Colonic mucosa (tissue), 4 donors: ENCODE measurements at regions not wholly inside any gene's neighbourhood (a gene's known extent, or its start where the extent isn't known, plus 50 kb on each side); places are given as distances from the start of the nearest gene placed in this dataset.

Source experiments
- DNase-seq: peaks from one replicate; pipeline ENCODE4 v3.0.0-alpha.2; 2020
- H3K27ac ChIP-seq: fragments of 200-600 bp; one replicate; pipeline ENCODE4 v1.8.0; 2021
- H3K27me3 ChIP-seq: fragments of 200-600 bp; one replicate; pipeline ENCODE4 v1.8.0; 2021
- H3K36me3 ChIP-seq: fragments of 200-600 bp; one replicate; pipeline ENCODE4 v1.8.0; 2021
- H3K4me1 ChIP-seq: fragments of 200-600 bp; one replicate; pipeline ENCODE4 v1.8.0; 2021; ENCODE audit warnings: mild to moderate bottlenecking
- H3K4me3 ChIP-seq: fragments of 200-600 bp; one replicate; pipeline ENCODE4 v1.8.0; 2021
- H3K9ac ChIP-seq, 2 donors: one replicate each; pipeline ENCODE4 v1.7.0; 2013; ENCODE audit warnings: control low read depth in 2 of 2, low read depth in 2 of 2, low read length in 2 of 2
- H3K9me3 ChIP-seq: fragments of 200-600 bp; one replicate; pipeline ENCODE4 v1.8.0; 2021
- intact Hi-C: fragments of 100-400 bp; cut with DNase I; formaldehyde crosslinking; loops from one replicate; pipeline ENCODE4 v1.14.1; 2022
- TF ChIP-seq, protein P1 (sequence below): fragments of 200-600 bp; IDR thresholded peaks from one replicate; pipeline ENCODE4 v1.8.0; 2022; ENCODE audit warnings: antibody characterized with exemption, mild to moderate bottlenecking
- donor health status: healthy.
- donor health status: DM: no; HTN: no; CAD: no.
- donor health status: DM: no; HTN: no; CAD: no.

DNA sequence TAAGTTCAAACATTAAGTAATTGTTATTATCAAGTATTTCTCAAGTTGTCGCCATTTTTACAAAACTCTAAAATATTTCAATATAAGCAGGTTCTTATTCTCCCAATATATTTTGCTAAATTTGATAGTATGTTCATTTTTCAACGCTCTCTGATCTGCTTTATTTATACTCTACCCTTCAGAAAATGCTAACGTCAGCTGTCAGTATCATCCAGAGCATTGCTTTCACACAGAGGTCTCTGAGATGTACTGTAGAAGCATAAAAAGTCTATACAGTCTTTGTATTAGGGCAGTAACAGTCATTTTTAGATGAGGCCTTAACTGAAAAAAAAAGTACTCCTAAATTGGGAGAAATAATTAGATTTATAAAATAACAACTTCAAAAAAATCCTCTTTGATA is 533.1 kb upstream of the LRFN5 start:
- Histone ChIP-seq H3K4me3 (no peak overlapping the region), H3K27me3 (no peaks in the 10 kb centered on the region), H3K4me1 (no peaks in the 10 kb centered on the region), H3K9ac (no peak overlapping the region), H3K36me3 (no peaks in the 10 kb centered on the region), H3K27ac (no peak overlapping the region), H3K9me3 (no peaks in the 10 kb centered on the region)
- TF ChIP-seq, protein P1, sequence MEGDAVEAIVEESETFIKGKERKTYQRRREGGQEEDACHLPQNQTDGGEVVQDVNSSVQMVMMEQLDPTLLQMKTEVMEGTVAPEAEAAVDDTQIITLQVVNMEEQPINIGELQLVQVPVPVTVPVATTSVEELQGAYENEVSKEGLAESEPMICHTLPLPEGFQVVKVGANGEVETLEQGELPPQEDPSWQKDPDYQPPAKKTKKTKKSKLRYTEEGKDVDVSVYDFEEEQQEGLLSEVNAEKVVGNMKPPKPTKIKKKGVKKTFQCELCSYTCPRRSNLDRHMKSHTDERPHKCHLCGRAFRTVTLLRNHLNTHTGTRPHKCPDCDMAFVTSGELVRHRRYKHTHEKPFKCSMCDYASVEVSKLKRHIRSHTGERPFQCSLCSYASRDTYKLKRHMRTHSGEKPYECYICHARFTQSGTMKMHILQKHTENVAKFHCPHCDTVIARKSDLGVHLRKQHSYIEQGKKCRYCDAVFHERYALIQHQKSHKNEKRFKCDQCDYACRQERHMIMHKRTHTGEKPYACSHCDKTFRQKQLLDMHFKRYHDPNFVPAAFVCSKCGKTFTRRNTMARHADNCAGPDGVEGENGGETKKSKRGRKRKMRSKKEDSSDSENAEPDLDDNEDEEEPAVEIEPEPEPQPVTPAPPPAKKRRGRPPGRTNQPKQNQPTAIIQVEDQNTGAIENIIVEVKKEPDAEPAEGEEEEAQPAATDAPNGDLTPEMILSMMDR, result no peak
- intact Hi-C loops, result no loop called here
- no peak for DNase-seq

DNA sequence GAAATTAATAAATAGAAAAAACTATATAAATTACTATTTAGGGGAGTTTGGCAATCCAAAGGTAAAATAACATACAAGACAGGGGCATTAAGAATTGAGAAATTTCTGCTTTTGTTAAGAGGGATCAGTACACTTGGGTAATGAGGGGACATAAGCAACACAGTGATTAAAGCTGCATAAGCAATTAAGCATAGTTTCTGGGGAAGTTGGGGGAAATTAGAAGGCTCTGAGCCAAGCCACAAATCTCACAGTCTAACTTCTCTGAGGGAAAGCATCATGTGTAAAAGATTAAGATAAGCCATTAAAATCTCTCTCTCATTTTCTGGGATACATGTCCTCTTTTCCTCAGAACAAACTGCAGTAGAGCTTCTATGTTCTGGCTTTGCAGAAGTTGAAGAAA is 533.9 kb upstream of the LRFN5 start:
- DNase-seq, result no peak
- intact Hi-C loops, result no loop called here
- Histone ChIP-seq H3K4me1 (no peaks in the 10 kb centered on the region), H3K27me3 (no peaks in the 10 kb centered on the region), H3K36me3 (no peaks in the 10 kb centered on the region), H3K4me3 (no peak overlapping the region), H3K9ac (no peak overlapping the region), H3K9me3 (no peaks in the 10 kb centered on the region), H3K27ac (no peak overlapping the region)
- TF ChIP-seq, protein P1, result no peak

DNA sequence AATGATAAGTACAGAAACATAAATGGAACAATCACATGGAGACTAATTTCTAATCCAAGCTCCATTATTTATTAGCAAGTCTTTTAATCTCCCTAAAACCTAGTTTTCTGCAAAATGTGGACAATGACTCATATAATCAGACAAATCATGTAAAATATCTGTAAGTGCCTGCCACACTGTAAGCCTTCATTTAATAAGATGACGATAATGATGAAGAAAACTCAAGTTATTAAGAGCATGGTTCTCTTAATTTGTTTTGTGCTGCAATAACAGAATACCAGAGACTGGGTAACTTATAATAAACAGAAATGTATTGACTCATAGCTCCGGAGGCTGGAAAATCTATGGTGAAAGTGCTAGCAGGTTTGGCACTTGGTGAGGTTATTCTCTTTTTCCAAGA is 535.3 kb upstream of the LRFN5 start:
- DNase-seq, result no peak
- Histone ChIP-seq H3K9ac (no peak overlapping the region), H3K27ac (no peak overlapping the region), H3K27me3 (no peaks in the 10 kb centered on the region), H3K36me3 (no peaks in the 10 kb centered on the region), H3K4me3 (no peak overlapping the region), H3K4me1 (no peaks in the 10 kb centered on the region), H3K9me3 (no peaks in the 10 kb centered on the region)
- intact Hi-C loops, result no loop called here
- TF ChIP-seq, protein P1, result no peak

- intact Hi-C loops, result no loop called here
- H3K9ac ChIP-seq, result no peak overlapping the region
- H3K4me1 ChIP-seq, result no peaks in the 10 kb centered on the region
- H3K9me3 ChIP-seq, result no peaks in the 10 kb centered on the region
- no peak overlapping the region for H3K27ac ChIP-seq
- TF ChIP-seq, protein P1, result no peak
- H3K4me3 ChIP-seq, result no peak overlapping the region
- DNase-seq, result no peak
- no peaks in the 10 kb centered on the region for H3K27me3 ChIP-seq
- H3K36me3 ChIP-seq, result no peaks in the 10 kb centered on the region
These were observed 543.9 kb upstream of the LRFN5 start for GRCh38 chr14:41062826-41063225.

GRCh38 chr14:41055589-41055988 is 551.1 kb upstream of the LRFN5 start:
- intact Hi-C loops, result no loop called here
- Histone ChIP-seq H3K4me1 (no peaks in the 10 kb centered on the region), H3K27ac (no peak overlapping the region), H3K27me3 (no peaks in the 10 kb centered on the region), H3K9me3 (no peaks in the 10 kb centered on the region), H3K36me3 (no peaks in the 10 kb centered on the region), H3K4me3 (no peak overlapping the region), H3K9ac (no peak overlapping the region)
- no peak for DNase-seq
- TF ChIP-seq, protein P1, result no peak

DNA sequence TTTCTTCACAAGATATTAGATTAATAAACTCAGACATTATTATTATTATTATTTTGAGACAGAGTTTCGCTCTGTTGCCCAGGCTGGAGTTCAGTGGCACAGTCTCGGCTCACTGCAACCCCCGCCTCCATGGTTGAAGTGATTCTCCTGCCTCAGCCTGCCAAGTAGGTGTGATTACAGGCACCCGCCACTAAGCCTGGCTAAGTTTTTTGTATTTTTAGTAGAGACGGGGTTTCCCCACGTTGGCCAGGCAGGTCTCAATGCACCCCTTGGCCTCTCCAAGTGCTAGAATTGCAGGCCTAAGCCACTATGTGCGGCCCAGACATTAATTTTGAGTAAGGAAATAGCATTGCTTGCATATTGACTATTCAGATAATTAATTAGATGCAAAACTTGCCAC is 554.9 kb upstream of the LRFN5 start:
- Histone ChIP-seq H3K9ac (no peak overlapping the region), H3K27ac (no peak overlapping the region), H3K27me3 (no peaks in the 10 kb centered on the region), H3K4me3 (no peak overlapping the region), H3K36me3 (no peaks in the 10 kb centered on the region), H3K9me3 (no peaks in the 10 kb centered on the region), H3K4me1 (no peaks in the 10 kb centered on the region)
- DNase-seq, result no peak
- intact Hi-C loops, result no loop called here
- TF ChIP-seq, protein P1, result no peak
